Ureter (tissue), 1 donor: ENCODE measurements at regions not wholly inside any gene's neighbourhood (a gene's known extent, or its start where the extent isn't known, plus 50 kb on each side); places are given as distances from the start of the nearest gene placed in this dataset.
A peak's percentile ranks its signal among the peaks of the same experiment; 100 is the strongest.

Experiments
- DNase-seq: peaks from one replicate; pipeline ENCODE4 v3.0.0-alpha.2; 2020; ENCODE audit warnings: low spot score
- donor health status: DM: yes; HTN: yes; CAD: no.

GRCh38 chr10:129035052-129035827, 431.8 kb upstream of the MGMT start:
- peak; percentile 63 for DNase-seq

GRCh38 chr10:129038522-129038921, 428.5 kb upstream of the MGMT start:
- no peak for DNase-seq

GRCh38 chr10:129039406-129040370, 427.4 kb upstream of the MGMT start:
- DNase-seq: no peak

DNA sequence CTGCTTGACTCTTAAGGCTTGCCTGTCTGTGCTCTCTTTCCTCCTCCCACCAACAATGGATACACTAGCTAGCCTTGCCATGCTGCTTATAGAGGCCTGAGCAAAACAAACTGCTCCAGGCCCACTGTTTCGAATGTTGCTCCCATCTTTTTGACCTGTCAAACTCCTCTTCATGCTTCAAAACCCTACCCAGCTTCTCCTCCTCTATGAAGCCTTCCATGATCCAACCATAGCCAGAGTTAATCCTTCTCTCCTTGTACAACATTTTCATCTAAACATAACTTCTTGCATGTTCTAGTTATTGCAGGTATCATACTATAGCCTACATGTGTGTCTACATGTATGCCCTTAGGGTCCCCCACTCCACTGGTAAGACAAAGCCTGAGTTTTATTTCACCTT, 426.7 kb upstream of the MGMT start:
- DNase-seq: no peak

DNA sequence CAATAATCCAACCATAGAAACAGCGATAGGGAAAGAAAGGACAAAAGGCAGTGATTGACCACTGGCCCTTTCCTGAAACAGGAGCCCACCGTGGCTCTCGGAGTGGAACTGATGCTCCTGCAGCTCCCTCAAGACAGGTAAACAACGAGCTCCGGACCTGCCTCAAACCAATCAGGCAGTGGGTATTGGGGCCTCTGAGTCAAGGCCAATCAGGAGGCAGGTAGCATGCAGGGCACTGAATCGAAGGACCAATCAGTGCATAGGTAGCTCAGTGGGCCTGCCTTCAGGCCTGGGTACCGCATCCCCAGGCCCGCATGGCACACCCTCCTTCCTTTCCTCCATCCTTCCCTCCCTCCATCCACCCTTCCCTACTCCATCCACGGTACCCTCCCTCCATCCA, 425.1 kb upstream of the MGMT start:
- no peak for DNase-seq

DNA sequence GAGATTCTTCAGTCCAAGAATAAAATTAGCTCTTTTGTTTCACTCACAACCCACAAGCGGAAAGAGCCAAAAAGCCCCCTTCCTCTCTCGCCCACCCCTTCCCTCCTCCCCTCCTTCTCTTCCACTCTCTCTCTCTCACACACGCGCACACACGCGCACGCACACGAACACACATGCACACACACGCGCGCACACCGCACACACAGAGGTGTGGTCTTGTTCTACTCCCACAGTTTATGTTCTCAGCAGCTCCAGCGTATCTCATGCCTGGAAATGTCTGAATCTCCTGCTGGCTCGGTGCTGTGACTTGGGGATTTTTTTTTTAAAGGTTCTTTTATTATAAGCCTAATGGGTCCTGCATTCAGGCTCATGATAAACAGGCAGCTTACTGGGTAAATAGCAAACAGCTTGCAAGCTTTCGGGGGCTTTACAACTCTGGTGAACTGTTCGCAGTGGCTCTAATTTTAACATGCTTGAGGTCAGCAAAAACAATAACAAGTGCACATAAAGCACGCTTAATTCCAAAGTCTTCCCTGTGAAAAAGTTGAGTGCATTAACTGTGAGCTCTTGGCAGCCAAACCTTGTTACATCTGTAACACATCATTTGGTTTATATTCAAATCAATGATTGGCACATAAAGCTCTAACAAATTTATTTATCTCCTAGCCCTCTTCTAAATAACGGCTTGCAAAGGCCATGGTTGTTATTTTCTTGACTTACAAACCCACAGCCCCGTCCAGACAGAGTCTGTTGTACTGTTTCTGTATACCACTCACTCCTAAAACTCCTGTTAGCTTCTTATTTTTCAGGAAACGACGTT, 424.1 kb upstream of the MGMT start:
- DNase-seq: no peak

DNA sequence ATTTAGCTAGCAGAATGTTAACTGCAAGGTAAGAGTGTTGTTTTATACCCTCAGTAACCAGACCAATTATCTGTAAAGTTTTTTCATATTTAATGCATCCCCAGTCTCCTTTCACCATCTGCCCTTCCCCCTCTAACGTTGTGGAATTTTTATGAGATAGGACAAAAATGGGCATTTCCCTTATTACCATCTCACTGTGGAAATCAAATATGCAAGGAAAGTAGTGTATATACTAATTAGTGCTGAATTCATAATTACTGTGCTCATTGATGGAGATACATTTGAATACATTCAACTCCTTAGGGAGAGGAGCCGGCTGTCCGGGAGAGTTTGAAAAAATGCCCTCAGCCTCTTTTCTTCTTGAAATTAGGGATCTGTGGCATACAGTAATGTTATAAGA, 423.4 kb upstream of the MGMT start:
- no peak for DNase-seq

GRCh38 chr10:129045599-129045998, 421.4 kb upstream of the MGMT start:
- DNase-seq: no peak

GRCh38 chr10:129046065-129046681, 420.9 kb upstream of the MGMT start:
- no peak for DNase-seq

GRCh38 chr10:129046962-129047361, 420.1 kb upstream of the MGMT start:
- DNase-seq: no peak

DNA sequence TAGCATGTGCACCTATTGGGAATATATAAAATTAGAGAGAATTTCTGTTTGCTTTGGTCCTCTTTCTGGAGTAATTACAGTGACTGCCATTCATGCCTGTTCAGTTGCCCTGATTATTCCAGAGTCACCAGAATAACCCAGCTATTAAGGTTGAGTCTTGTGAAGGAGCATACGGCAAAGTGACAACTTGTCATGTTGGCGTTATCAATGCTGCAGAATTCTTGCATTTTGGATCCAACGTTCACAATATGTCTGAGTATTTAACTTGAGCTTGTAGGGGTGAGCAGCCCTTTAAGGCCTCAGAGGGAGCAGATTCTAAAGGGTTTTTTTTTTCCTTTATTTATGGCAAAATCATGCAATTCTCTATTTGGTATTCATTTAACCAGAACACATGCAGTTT, 419.4 kb upstream of the MGMT start:
- DNase-seq: no peak

- DNase-seq: no peak
Observed at GRCh38 chr10:129048513-129048912, 418.5 kb upstream of the MGMT start.

GRCh38 chr10:129049501-129049900, 417.5 kb upstream of the MGMT start:
- DNase-seq: no peak

DNA sequence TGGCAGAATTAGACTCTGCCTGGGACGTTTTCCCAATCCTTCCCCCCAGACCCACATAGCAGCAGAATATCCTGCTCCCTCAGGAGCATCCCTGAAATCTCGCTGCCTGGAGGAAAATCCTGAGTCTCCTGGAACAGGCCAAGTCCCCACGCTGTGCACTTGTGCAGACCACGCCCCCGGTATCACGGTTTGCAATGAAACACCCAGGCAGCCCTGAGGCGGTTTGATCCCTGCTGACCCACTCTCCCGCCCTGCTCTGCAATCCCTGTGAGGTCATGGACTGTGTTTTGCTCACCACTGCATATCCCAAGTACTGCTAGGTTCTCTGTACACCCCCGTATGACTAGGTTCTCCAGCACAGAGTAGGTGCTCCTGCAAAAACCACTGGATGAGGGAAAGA, 411.8 kb upstream of the MGMT start:
- no peak for DNase-seq

- no peak for DNase-seq
Observed at GRCh38 chr10:129055986-129056385, 411.1 kb upstream of the MGMT start.

- no peak for DNase-seq
Observed at GRCh38 chr10:129056734-129057689, 410.0 kb upstream of the MGMT start.

- no peak for DNase-seq
Observed at GRCh38 chr10:129057856-129058663, 409.0 kb upstream of the MGMT start.

DNA sequence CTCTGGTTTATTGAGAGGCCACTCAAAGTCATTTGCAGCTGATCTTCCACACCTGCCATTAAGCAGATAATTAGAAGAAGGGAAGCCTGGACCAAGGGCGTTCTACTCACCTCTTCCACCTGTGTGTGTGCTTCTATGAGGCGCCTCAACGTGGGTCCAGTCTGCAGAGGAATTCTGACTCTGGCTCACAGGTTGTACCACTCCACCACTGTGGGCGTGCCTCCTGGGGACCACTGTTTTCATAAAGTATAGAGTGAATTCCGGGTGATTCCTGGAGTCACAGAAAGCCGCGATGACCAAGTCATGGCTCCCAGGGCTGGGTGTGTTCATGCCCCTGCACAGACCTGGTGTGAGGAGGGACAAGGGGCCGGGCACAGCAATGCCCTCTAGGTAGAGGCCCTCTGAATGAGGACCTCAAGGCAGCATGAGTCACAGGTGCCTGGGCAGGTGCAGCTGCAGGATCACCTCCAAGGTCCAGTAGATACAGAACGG, 408.3 kb upstream of the MGMT start:
- DNase-seq: no peak

DNA sequence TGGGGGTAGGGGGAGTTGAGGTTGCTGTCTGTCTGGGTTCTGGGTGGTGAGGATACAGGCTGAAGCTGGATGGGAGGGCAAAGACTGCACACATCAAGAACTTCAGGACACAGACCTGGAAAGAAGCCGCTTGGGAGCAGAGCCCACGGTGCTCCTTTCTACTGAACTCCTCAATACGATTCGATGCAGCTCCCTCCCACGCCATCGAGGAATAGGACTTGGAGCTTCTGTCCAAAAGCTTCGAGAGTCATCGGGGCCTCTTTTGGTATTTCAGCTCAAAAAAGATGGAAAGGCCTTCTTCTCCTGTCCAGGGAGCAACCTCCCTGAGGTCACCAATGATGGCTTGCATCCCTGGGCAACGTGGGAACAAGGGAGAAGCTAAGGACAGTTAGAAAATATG, 407.1 kb upstream of the MGMT start:
- DNase-seq: no peak
